ENCODE measurements at regions not wholly inside any gene's neighbourhood (a gene's known extent, or its start where the extent isn't known, plus 50 kb on each side); places are given as distances from the start of the nearest gene placed in this dataset.
A peak's percentile ranks its signal among the peaks of the same experiment; 100 is the strongest.

DNA sequence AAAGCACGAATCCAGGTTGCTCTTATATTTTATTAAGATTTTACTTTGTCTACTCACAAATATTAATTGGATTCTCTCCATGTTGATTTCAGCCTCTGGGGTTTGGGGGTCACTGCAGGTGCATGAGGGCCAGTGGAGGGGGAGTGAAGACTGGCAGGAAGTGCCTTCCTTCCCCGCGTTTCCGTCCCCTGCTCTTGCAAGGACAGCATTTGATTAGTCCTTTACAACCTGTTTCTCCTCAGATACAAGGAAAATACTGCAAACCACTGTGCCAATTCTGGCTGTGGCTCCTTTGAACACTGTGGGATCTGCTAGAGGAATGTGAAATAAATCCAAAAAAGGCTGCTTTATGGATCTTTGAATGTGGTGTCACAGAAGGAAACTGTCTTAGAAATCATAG, 291.8 kb downstream of the ETNK1 start:
- intact Hi-C loops (cut with micrococcal nuclease) = no loop called here
- H3K4me1 ChIP-seq = peaks cover 4% of the 10 kb centered on the region
- H3K9me3 ChIP-seq (replicated peaks) = no peaks in the 10 kb centered on the region
- no peaks in the 10 kb centered on the region for H3K27me3 ChIP-seq (ENCODE audit: low read depth)
- H3K4me3 ChIP-seq = no peak overlapping the region
- no peak for DNase-seq
- H3K27ac ChIP-seq (replicated peaks) = no peak overlapping the region
- TF ChIP-seq, protein P1, sequence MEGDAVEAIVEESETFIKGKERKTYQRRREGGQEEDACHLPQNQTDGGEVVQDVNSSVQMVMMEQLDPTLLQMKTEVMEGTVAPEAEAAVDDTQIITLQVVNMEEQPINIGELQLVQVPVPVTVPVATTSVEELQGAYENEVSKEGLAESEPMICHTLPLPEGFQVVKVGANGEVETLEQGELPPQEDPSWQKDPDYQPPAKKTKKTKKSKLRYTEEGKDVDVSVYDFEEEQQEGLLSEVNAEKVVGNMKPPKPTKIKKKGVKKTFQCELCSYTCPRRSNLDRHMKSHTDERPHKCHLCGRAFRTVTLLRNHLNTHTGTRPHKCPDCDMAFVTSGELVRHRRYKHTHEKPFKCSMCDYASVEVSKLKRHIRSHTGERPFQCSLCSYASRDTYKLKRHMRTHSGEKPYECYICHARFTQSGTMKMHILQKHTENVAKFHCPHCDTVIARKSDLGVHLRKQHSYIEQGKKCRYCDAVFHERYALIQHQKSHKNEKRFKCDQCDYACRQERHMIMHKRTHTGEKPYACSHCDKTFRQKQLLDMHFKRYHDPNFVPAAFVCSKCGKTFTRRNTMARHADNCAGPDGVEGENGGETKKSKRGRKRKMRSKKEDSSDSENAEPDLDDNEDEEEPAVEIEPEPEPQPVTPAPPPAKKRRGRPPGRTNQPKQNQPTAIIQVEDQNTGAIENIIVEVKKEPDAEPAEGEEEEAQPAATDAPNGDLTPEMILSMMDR (IDR thresholded peaks at IDR 0.05; ENCODE audit: borderline replicate concordance) = no peak
- no peaks in the 10 kb centered on the region for H3K36me3 ChIP-seq

DNA sequence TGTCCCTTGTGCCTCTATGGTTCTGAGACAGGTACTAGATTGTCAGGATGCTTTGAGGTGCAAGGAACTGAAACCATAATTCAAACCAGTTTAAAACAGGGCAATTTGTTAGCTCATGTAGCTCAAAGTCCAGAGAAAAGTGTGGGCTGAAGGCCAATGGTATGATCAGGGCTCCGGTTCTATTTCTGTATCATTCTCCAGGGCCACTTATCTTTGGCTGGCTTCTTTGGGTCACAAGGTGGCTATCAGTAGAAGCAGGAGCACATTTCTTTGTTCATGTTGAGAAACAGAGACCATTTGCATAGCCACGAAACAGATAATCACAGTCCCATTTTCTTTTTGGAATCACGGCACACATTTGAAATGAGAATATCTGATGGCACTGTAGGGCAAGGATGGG, 294.9 kb downstream of the ETNK1 start:
- DNase-seq = no peak
- no peaks in the 10 kb centered on the region for H3K27me3 ChIP-seq (ENCODE audit: low read depth)
- peaks cover 10% of the 10 kb centered on the region for H3K4me1 ChIP-seq
- no peak overlapping the region for H3K4me3 ChIP-seq
- H3K9me3 ChIP-seq (replicated peaks) = no peaks in the 10 kb centered on the region
- H3K27ac ChIP-seq (replicated peaks) = peak overlapping the region; percentile 52
- H3K36me3 ChIP-seq = no peaks in the 10 kb centered on the region
- intact Hi-C loops (cut with micrococcal nuclease) = no loop called here
- TF ChIP-seq, protein P1 (IDR thresholded peaks at IDR 0.05; ENCODE audit: borderline replicate concordance) = no peak

DNA sequence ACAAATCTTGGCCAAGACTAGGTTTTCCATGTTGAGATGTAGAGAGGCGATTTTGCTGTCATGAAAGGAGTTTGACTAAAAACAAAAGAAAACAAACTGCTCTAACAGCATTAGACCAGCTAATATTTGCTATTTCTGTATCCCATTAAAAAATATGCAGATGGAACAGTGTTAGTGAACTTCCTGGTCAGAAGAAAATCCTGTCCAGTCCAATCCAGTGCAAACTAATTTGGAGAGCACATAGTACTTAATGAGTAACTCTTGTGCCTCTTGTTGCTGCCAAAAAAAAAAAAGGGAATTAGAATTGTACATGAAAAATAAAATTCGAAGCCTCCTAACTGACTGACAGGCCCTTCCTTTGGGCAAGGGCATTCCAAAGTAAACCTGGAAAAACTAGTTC, 298.8 kb downstream of the ETNK1 start:
- TF ChIP-seq, protein P1 (IDR thresholded peaks at IDR 0.05; ENCODE audit: borderline replicate concordance) = no peak
- Histone ChIP-seq H3K4me1 (peaks cover 10% of the 10 kb centered on the region), H3K27ac (replicated peaks) (no peak overlapping the region), H3K4me3 (no peak overlapping the region), H3K27me3 (ENCODE audit: low read depth) (no peaks in the 10 kb centered on the region), H3K36me3 (no peaks in the 10 kb centered on the region), H3K9me3 (replicated peaks) (no peaks in the 10 kb centered on the region)
- no peak for DNase-seq
- intact Hi-C loops (cut with micrococcal nuclease) = no loop called here

DNA sequence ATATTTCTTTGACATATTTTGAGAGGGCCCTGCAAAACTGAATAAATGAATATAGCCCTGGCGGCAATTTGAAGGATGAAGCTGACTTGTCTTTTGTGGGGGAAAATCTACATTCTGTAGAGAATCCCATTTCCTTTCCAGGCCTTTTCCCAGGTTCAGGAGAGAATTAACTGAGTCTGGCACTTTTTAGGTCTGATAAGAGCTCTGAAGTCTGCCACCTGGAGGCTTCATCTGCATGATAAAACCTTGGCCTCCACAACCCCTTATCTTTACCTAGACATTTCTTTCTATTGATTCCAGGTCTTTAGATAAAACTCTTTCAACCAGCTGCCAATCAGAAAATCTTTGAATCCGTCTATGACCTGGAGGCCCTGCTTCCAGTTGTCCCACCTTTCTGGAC, 299.4 kb downstream of the ETNK1 start:
- no peak for DNase-seq
- TF ChIP-seq, protein P1 (IDR thresholded peaks at IDR 0.05; ENCODE audit: borderline replicate concordance) = no peak
- Histone ChIP-seq H3K27ac (replicated peaks) (no peak overlapping the region), H3K4me3 (no peak overlapping the region), H3K4me1 (peaks cover 8% of the 10 kb centered on the region), H3K27me3 (ENCODE audit: low read depth) (no peaks in the 10 kb centered on the region), H3K36me3 (no peaks in the 10 kb centered on the region), H3K9me3 (replicated peaks) (no peaks in the 10 kb centered on the region)
- intact Hi-C loops (cut with micrococcal nuclease) = no loop called here

DNA sequence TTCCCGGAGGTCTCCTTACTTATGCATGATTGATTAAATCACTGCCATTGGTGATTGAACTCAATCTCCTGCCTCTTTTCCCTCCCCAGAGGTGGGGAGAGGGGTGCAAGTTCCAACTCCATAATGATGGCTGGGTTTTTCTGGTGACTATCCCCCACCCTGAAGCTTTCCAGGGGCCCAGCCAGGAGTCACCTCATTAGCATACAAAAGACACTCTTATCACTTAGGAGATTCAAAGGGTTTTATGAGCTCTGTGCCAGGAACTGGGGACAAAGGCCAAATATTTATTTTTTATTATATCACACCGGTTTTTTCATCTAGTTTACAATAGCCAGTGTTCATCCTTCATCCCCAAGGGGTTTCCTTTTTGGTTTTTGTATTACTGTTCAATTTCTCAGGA, 300.7 kb downstream of the ETNK1 start:
- Histone ChIP-seq H3K36me3 (no peaks in the 10 kb centered on the region), H3K9me3 (replicated peaks) (no peaks in the 10 kb centered on the region), H3K27me3 (ENCODE audit: low read depth) (no peaks in the 10 kb centered on the region), H3K4me1 (peaks cover 6% of the 10 kb centered on the region), H3K4me3 (no peak overlapping the region), H3K27ac (replicated peaks) (no peak overlapping the region)
- DNase-seq = no peak
- intact Hi-C loops (cut with micrococcal nuclease) = no loop called here
- TF ChIP-seq, protein P1 (IDR thresholded peaks at IDR 0.05; ENCODE audit: borderline replicate concordance) = no peak

DNA sequence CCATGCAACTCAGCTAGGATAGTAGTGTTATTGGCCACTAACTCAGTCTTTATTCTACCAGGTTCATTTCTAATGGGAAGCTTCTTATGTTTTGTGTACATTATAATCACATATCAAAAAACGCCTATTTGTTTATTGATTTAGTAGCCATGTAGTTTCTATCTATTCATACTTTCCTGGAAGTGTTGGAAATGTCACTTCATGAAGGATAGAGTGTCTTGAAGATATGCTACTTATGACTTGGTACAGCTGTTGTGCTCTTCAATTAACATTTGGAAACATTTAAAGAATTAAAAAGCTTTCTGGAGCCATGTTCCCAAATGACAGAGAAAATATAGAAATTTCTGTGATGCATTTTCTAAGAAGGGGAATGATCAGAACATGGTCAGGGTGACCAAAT, 307.5 kb downstream of the ETNK1 start:
- TF ChIP-seq, protein P1 (IDR thresholded peaks at IDR 0.05; ENCODE audit: borderline replicate concordance) = no peak
- H3K27ac ChIP-seq (replicated peaks) = no peak overlapping the region
- H3K9me3 ChIP-seq (replicated peaks) = no peaks in the 10 kb centered on the region
- intact Hi-C loops (cut with micrococcal nuclease) = no loop called here
- H3K36me3 ChIP-seq = no peaks in the 10 kb centered on the region
- no peak for DNase-seq
- no peak overlapping the region for H3K4me3 ChIP-seq
- H3K27me3 ChIP-seq (ENCODE audit: low read depth) = no peaks in the 10 kb centered on the region
- H3K4me1 ChIP-seq = no peaks in the 10 kb centered on the region

Data from left ventricle myocardium inferior (tissue), 1 donor.